ENCODE measurements at regions not wholly inside any gene's neighbourhood (a gene's known extent, or its start where the extent isn't known, plus 50 kb on each side); places are given as distances from the start of the nearest gene placed in this dataset.

DNA sequence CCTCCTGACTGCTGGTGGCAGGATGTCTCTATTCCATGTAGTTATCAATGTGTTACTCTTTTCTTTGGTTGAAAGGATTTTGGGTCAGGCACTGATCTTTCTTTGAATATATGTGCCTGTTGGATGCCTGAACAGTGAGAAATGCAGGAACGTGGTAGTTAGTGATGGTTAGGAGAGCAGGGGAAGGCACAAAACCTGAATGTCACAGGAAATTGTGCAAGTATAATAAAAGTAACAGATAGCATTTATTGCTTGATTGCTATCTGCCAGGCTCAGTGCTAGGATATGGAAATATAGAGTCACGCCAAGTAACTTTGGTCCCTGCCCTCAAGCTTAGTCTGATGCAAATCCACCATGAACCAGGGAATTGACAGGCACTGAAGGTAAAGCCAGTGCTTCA is 219.8 kb upstream of the FAT1 start:
- TF ChIP-seq, protein P1, sequence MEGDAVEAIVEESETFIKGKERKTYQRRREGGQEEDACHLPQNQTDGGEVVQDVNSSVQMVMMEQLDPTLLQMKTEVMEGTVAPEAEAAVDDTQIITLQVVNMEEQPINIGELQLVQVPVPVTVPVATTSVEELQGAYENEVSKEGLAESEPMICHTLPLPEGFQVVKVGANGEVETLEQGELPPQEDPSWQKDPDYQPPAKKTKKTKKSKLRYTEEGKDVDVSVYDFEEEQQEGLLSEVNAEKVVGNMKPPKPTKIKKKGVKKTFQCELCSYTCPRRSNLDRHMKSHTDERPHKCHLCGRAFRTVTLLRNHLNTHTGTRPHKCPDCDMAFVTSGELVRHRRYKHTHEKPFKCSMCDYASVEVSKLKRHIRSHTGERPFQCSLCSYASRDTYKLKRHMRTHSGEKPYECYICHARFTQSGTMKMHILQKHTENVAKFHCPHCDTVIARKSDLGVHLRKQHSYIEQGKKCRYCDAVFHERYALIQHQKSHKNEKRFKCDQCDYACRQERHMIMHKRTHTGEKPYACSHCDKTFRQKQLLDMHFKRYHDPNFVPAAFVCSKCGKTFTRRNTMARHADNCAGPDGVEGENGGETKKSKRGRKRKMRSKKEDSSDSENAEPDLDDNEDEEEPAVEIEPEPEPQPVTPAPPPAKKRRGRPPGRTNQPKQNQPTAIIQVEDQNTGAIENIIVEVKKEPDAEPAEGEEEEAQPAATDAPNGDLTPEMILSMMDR (IDR thresholded peaks at IDR 0.05; ENCODE audit: poor library complexity), result no peak
- no peak for TF ChIP-seq EZH2phosphoT487 (IDR thresholded peaks at IDR 0.05; ENCODE audit: low read depth, severe bottlenecking, unreplicated experiment)
- no peak for TF ChIP-seq EZH2 (IDR thresholded peaks at IDR 0.05; ENCODE audit: borderline replicate concordance)

Measured in hepatocyte (in vitro differentiated cells).